K562 (cell line): ENCODE measurements at regions not wholly inside any gene's neighbourhood (a gene's known extent, or its start where the extent isn't known, plus 50 kb on each side); places are given as distances from the start of the nearest gene placed in this dataset.

Experiments
- ARID4B ChIP-seq: sonication (generic); formaldehyde crosslinking; IDR thresholded peaks from 2 replicates; pipeline ENCODE4 v1.8.0; 2022; ENCODE audit warnings: mild to moderate bottlenecking, missing genetic modification reagents
- CREB3 ChIP-seq: fragments of 450-650 bp; conservative IDR thresholded peaks from 2 replicates; pipeline ENCODE4 v1.6.1; 2016; ENCODE audit warnings: missing genetic modification characterization, low read depth, mild to moderate bottlenecking, missing compliant biosample characterization, moderate library complexity
- HNRNPL ChIP-seq: fragments of 200-400 bp; formaldehyde crosslinking; IDR thresholded peaks from 2 replicates; pipeline ENCODE4 v1.6.1; 2017; ENCODE audit warnings: low read depth, mild to moderate bottlenecking, low read length
- JUN ChIP-seq, 2 experiments: sonication (generic) in 1 of 2; formaldehyde crosslinking in 1 of 2; IDR thresholded peaks; 2 replicates each; pipeline versions ENCODE4 v1.6.1 to v1.8.0; 2012 to 2022; ENCODE audit warnings: borderline replicate concordance in 2 of 2, mild to moderate bottlenecking in 2 of 2, improper control_type of control experiment in 1 of 2, low read depth in 1 of 2, low read length in 1 of 2, missing genetic modification reagents in 1 of 2
- KLF1 ChIP-seq: fragments of 450-650 bp; IDR thresholded peaks from 2 replicates; pipeline ENCODE4 v1.6.1; 2016; ENCODE audit warnings: missing genetic modification characterization, missing compliant biosample characterization
- MNT ChIP-seq, 2 experiments: fragments of 450-650 bp; conservative IDR thresholded peaks; 2 replicates each; pipeline ENCODE4 v1.6.1; 2017; ENCODE audit warnings: mild to moderate bottlenecking in 2 of 2, moderate library complexity in 2 of 2
- RHOXF2B ChIP-seq: fragments of 250-450 bp; sonication (Bioruptor Pico); conservative IDR thresholded peaks from 2 replicates; pipeline ENCODE4 v1.5.1; 2021
- TAF7 ChIP-seq: fragments of 450-650 bp; IDR thresholded peaks from 2 replicates; pipeline ENCODE4 v1.6.1; 2016; ENCODE audit warnings: missing genetic modification characterization, missing compliant biosample characterization
- ZBTB11 ChIP-seq, 3 experiments: fragments of 200-800 bp in 1 of 3; fragments of 250-450 bp in 1 of 3; fragments of 450-650 bp in 1 of 3; sonication (Bioruptor Pico) in 1 of 3; sonication (Bioruptor generic) in 1 of 3; formaldehyde crosslinking in 1 of 3; IDR thresholded peaks; 2 replicates each; pipeline versions ENCODE4 v1.6.1 to v1.8.0; 2016 to 2022; ENCODE audit warnings: mild to moderate bottlenecking in 2 of 3, missing genetic modification characterization in 2 of 3, missing compliant biosample characterization in 1 of 3, moderate library complexity in 1 of 3

- no peak for TF ChIP-seq TAF7 (tag)
- no peak for TF ChIP-seq RHOXF2B (CRISPR knock-in tag)
- no peak for TF ChIP-seq KLF1 (tag)
- TF ChIP-seq JUN (IDR thresholded peaks at IDR 0.05; ENCODE audit: borderline replicate concordance, low read depth, low read length), result no peak
- TF ChIP-seq JUN (CRISPR knock-in tag; IDR thresholded peaks at IDR 0.05; ENCODE audit: borderline replicate concordance), result no peak
- TF ChIP-seq ARID4B (CRISPR knock-in tag), result no peak
- TF ChIP-seq MNT (conservative IDR thresholded peaks at IDR 0.05), result no peak
- TF ChIP-seq CREB3, result no peak
- no peak for TF ChIP-seq HNRNPL
- TF ChIP-seq ZBTB11 (CRISPR knock-in tag; IDR thresholded peaks at IDR 0.05), result no peak
- TF ChIP-seq, all 486 proteins: peak for 0
These were observed 81.8 kb upstream of the SFMBT2 start (continued) for GRCh38 chr10:7492660-7493046.
